ENCODE measurements at regions not wholly inside any gene's neighbourhood (a gene's known extent, or its start where the extent isn't known, plus 50 kb on each side); places are given as distances from the start of the nearest gene placed in this dataset.

- TF ChIP-seq CTCF (IDR thresholded peaks at IDR 0.05) (no peak), POLR2A (IDR thresholded peaks at IDR 0.05) (no peak)
- Histone ChIP-seq H3K27me3 (no peaks in the 10 kb centered on the region), H3K4me3 (no peak overlapping the region), H3K27ac (no peak overlapping the region), H3K36me3 (no peaks in the 10 kb centered on the region), H3K9me3 (no peaks in the 10 kb centered on the region), H3K4me1 (no peaks in the 10 kb centered on the region)
- DNase-seq = no peak
These were observed 149.5 kb downstream of the TMEM132E start for GRCh38 chr17:34728771-34729310.

DNA sequence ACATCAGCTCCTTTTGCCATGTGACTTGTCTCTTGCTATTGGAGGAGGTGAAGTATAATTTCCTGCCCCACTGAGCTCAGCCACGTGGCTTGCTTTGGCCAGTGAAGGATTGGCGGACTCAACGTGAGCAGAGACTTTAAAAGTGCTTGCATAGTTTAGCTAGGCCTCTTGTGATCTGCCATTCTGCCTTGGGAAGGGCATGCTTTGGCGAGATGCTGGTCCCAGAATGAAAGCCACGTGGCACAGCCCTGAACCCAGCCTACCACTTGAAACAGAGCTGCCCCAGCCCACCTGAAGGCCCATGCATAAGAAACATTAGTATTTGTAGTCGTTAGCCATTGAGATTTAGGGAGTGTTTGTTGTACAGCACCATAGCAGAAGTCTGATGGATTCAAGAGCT, 148.2 kb downstream of the TMEM132E start:
- Histone ChIP-seq H3K4me3 (no peak overlapping the region), H3K36me3 (no peaks in the 10 kb centered on the region), H3K9me3 (no peaks in the 10 kb centered on the region), H3K4me1 (no peaks in the 10 kb centered on the region), H3K27ac (no peak overlapping the region), H3K27me3 (no peaks in the 10 kb centered on the region)
- no peak for DNase-seq
- TF ChIP-seq CTCF (IDR thresholded peaks at IDR 0.05) (no peak), POLR2A (IDR thresholded peaks at IDR 0.05) (no peak)

- Histone ChIP-seq H3K36me3 (no peaks in the 10 kb centered on the region), H3K9me3 (no peaks in the 10 kb centered on the region), H3K4me3 (no peak overlapping the region), H3K27me3 (no peaks in the 10 kb centered on the region), H3K4me1 (no peaks in the 10 kb centered on the region), H3K27ac (no peak overlapping the region)
- no peak for DNase-seq
- no peak for TF ChIP-seq CTCF (IDR thresholded peaks at IDR 0.05)
- TF ChIP-seq POLR2A (IDR thresholded peaks at IDR 0.05) = no peak
These were observed 147.4 kb downstream of the TMEM132E start for GRCh38 chr17:34726536-34727384.

DNA sequence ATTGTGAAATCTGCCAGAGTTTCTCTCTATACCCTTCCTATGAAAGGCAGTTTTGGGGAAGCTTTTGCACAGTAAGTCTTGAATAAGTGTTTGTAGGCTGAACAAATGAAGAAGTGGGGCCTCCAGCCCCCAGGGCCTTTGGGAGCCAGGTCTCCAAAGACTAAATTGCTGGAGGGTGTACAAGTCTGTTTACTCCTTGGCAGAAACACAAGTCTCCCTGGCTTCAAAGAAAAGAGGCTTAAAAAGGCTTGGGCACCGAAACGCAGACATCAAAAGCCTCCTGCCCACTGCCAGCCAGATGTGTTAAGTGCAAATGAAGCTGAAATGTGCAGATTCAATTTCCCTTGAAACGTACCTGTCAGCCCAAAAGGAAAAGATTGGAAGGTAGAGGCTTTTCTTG, 146.3 kb downstream of the TMEM132E start:
- no peaks in the 10 kb centered on the region for H3K4me1 ChIP-seq
- H3K27me3 ChIP-seq = no peaks in the 10 kb centered on the region
- no peaks in the 10 kb centered on the region for H3K36me3 ChIP-seq
- no peaks in the 10 kb centered on the region for H3K9me3 ChIP-seq
- DNase-seq = no peak
- H3K4me3 ChIP-seq = no peak overlapping the region
- no peak overlapping the region for H3K27ac ChIP-seq
- TF ChIP-seq POLR2A (IDR thresholded peaks at IDR 0.05) = no peak
- no peak for TF ChIP-seq CTCF (IDR thresholded peaks at IDR 0.05)

- H3K27ac ChIP-seq = no peak overlapping the region
- no peaks in the 10 kb centered on the region for H3K36me3 ChIP-seq
- TF ChIP-seq POLR2A (IDR thresholded peaks at IDR 0.05) (no peak), CTCF (IDR thresholded peaks at IDR 0.05) (no peak)
- no peaks in the 10 kb centered on the region for H3K27me3 ChIP-seq
- no peaks in the 10 kb centered on the region for H3K9me3 ChIP-seq
- no peak for DNase-seq
- no peaks in the 10 kb centered on the region for H3K4me1 ChIP-seq
- no peak overlapping the region for H3K4me3 ChIP-seq
These were observed 145.6 kb downstream of the TMEM132E start for GRCh38 chr17:34725008-34725407.
